ENCODE measurements at regions not wholly inside any gene's neighbourhood (a gene's known extent, or its start where the extent isn't known, plus 50 kb on each side); places are given as distances from the start of the nearest gene placed in this dataset.

GRCh38 chr4:180999217-180999616 lies 1244.0 kb upstream of the TENM3 start:
- no peaks in the 10 kb centered on the region for H3K36me3 ChIP-seq (replicated peaks; ENCODE audit: insufficient read depth, low read length)
- no peak for TF ChIP-seq EZH2 (optimal IDR thresholded peaks at IDR 0.05; ENCODE audit: low read depth, low read length)
- TF ChIP-seq EZH2phosphoT487 (IDR thresholded peaks at IDR 0.05; ENCODE audit: low read length), result no peak
- TF ChIP-seq CTCF (IDR thresholded peaks at IDR 0.05; ENCODE audit: low read length), result no peak
- DNase-seq, result no peak
- no peak overlapping the region for H3K9ac ChIP-seq (ENCODE audit: low read length)
- H3K4me2 ChIP-seq (ENCODE audit: low read depth, low read length), result no peak overlapping the region
- H3K27ac ChIP-seq (ENCODE audit: low read length), result no peak overlapping the region
- H3K4me1 ChIP-seq (ENCODE audit: low read length), result 0 out of 2 replicates have a peak, but pooled peaks cover 4% of the 10 kb centered on the region
- no peaks in the 10 kb centered on the region for H4K20me1 ChIP-seq (ENCODE audit: insufficient read depth, low read length)
- no peaks in the 10 kb centered on the region for H3K79me2 ChIP-seq (ENCODE audit: low read length)
- H2AFZ ChIP-seq (ENCODE audit: low read length), result no peak overlapping the region
- H3K27me3 ChIP-seq (replicated peaks; ENCODE audit: insufficient read depth, low read length), result no peaks in the 10 kb centered on the region
- no peaks in the 10 kb centered on the region for H3F3A ChIP-seq (ENCODE audit: insufficient read depth, low read length)
- no peak overlapping the region for H3K4me3 ChIP-seq (ENCODE audit: low read length)
- no peaks in the 10 kb centered on the region for H3K9me3 ChIP-seq (replicated peaks; ENCODE audit: insufficient read depth, low read length)
- no peaks in the 10 kb centered on the region for H3K9me2 ChIP-seq (replicated peaks; ENCODE audit: insufficient read depth, low read length)

GRCh38 chr4:181004056-181004455 lies 1239.1 kb upstream of the TENM3 start:
- Histone ChIP-seq H3K27ac (ENCODE audit: low read length) (no peak overlapping the region), H3K4me3 (ENCODE audit: low read length) (no peak overlapping the region), H3K9me2 (replicated peaks; ENCODE audit: insufficient read depth, low read length) (no peaks in the 10 kb centered on the region), H3K27me3 (replicated peaks; ENCODE audit: insufficient read depth, low read length) (no peaks in the 10 kb centered on the region), H4K20me1 (ENCODE audit: insufficient read depth, low read length) (no peaks in the 10 kb centered on the region), H3F3A (ENCODE audit: insufficient read depth, low read length) (no peaks in the 10 kb centered on the region), H3K4me2 (ENCODE audit: low read depth, low read length) (no peak overlapping the region), H3K9ac (ENCODE audit: low read length) (no peak overlapping the region), H2AFZ (ENCODE audit: low read length) (no peak overlapping the region), H3K79me2 (ENCODE audit: low read length) (no peaks in the 10 kb centered on the region), H3K9me3 (replicated peaks; ENCODE audit: insufficient read depth, low read length) (no peaks in the 10 kb centered on the region), H3K36me3 (replicated peaks; ENCODE audit: insufficient read depth, low read length) (no peaks in the 10 kb centered on the region), H3K4me1 (ENCODE audit: low read length) (0 out of 2 replicates have a peak, but pooled peaks cover 4% of the 10 kb centered on the region)
- TF ChIP-seq EZH2phosphoT487 (IDR thresholded peaks at IDR 0.05; ENCODE audit: low read length) (no peak), EZH2 (optimal IDR thresholded peaks at IDR 0.05; ENCODE audit: low read depth, low read length) (no peak), CTCF (IDR thresholded peaks at IDR 0.05; ENCODE audit: low read length) (no peak)
- no peak for DNase-seq

GRCh38 chr4:181006499-181007260 lies 1236.5 kb upstream of the TENM3 start:
- Histone ChIP-seq H3K9me2 (replicated peaks; ENCODE audit: insufficient read depth, low read length) (no peaks in the 10 kb centered on the region), H3K9me3 (replicated peaks; ENCODE audit: insufficient read depth, low read length) (no peaks in the 10 kb centered on the region), H2AFZ (ENCODE audit: low read length) (no peak overlapping the region), H3K4me1 (ENCODE audit: low read length) (0 out of 2 replicates have a peak, but pooled peaks cover 4% of the 10 kb centered on the region), H3K36me3 (replicated peaks; ENCODE audit: insufficient read depth, low read length) (no peaks in the 10 kb centered on the region), H3K79me2 (ENCODE audit: low read length) (no peaks in the 10 kb centered on the region), H3F3A (ENCODE audit: insufficient read depth, low read length) (no peaks in the 10 kb centered on the region), H3K4me2 (ENCODE audit: low read depth, low read length) (no peak overlapping the region), H3K4me3 (ENCODE audit: low read length) (no peak overlapping the region), H3K9ac (ENCODE audit: low read length) (no peak overlapping the region), H3K27ac (ENCODE audit: low read length) (no peak overlapping the region), H4K20me1 (ENCODE audit: insufficient read depth, low read length) (no peaks in the 10 kb centered on the region), H3K27me3 (replicated peaks; ENCODE audit: insufficient read depth, low read length) (no peaks in the 10 kb centered on the region)
- no peak for TF ChIP-seq EZH2 (optimal IDR thresholded peaks at IDR 0.05; ENCODE audit: low read depth, low read length)
- no peak for TF ChIP-seq EZH2phosphoT487 (IDR thresholded peaks at IDR 0.05; ENCODE audit: low read length)
- TF ChIP-seq CTCF (IDR thresholded peaks at IDR 0.05; ENCODE audit: low read length), result no peak
- DNase-seq, result no peak

Data from MM.1S (cell line).